CD4-positive, alpha-beta T cell treated with Interleukin-12 subunit alpha and Interleukin-12 subunit beta, for 1 hour (primary cell): ENCODE measurements at regions not wholly inside any gene's neighbourhood (a gene's known extent, or its start where the extent isn't known, plus 50 kb on each side); places are given as distances from the start of the nearest gene placed in this dataset.

Experiments
- DNase-seq: peaks from one replicate; pipeline ENCODE4 v3.0.0-alpha.2; 2020

- no peak for DNase-seq
Observed at GRCh38 chr11:64501500-64502427, 54.0 kb upstream of the SLC22A11 start.

- DNase-seq = no peak
Observed at GRCh38 chr11:64502634-64503033, 53.1 kb upstream of the SLC22A11 start.

- DNase-seq = no peak
Observed at GRCh38 chr11:64503186-64503753, 52.5 kb upstream of the SLC22A11 start.

GRCh38 chr11:64504999-64505398 lies 50.7 kb upstream of the SLC22A11 start:
- DNase-seq = no peak
